ENCODE measurements at regions not wholly inside any gene's neighbourhood (a gene's known extent, or its start where the extent isn't known, plus 50 kb on each side); places are given as distances from the start of the nearest gene placed in this dataset.

GRCh38 chr18:3333056-3333720 lies 71.3 kb downstream of the MYL12B start:
- TF ChIP-seq CTCF (tag by site-specific recombination; IDR thresholded peaks at IDR 0.05) (no peak), ZNF776 (tag by site-specific recombination; IDR thresholded peaks at IDR 0.05; ENCODE audit: borderline replicate concordance) (no peak), ZNF362 (tag by site-specific recombination; IDR thresholded peaks at IDR 0.05) (no peak), BCL11A (tag by site-specific recombination; IDR thresholded peaks at IDR 0.05; ENCODE audit: low read depth) (no peak), ZNF324 (tag by site-specific recombination; IDR thresholded peaks at IDR 0.05) (no peak), REPIN1 (tag by site-specific recombination; IDR thresholded peaks at IDR 0.05; ENCODE audit: low read depth) (no peak), ZNF2 (tag by site-specific recombination; IDR thresholded peaks at IDR 0.05) (no peak), ZSCAN4 (tag by site-specific recombination; IDR thresholded peaks at IDR 0.05) (no peak), ZFP37 (tag by site-specific recombination; IDR thresholded peaks at IDR 0.05) (no peak), ZNF335 (tag by site-specific recombination; conservative IDR thresholded peaks at IDR 0.05) (no peak), ZNF274 (IDR thresholded peaks at IDR 0.05; ENCODE audit: low read length) (no peak), ZNF274 (tag by site-specific recombination; IDR thresholded peaks at IDR 0.05; ENCODE audit: borderline replicate concordance) (no peak), REST (tag by site-specific recombination; IDR thresholded peaks at IDR 0.05) (no peak), TCF7L2 (IDR thresholded peaks at IDR 0.05; ENCODE audit: borderline replicate concordance, low read depth, low read length) (no peak), ZNF670 (tag by site-specific recombination; IDR thresholded peaks at IDR 0.05; ENCODE audit: low read depth) (no peak)
